NCI-H510A treated with DMSO at 0.1 percent for 48 hours (cell line): ENCODE measurements at regions not wholly inside any gene's neighbourhood (a gene's known extent, or its start where the extent isn't known, plus 50 kb on each side); places are given as distances from the start of the nearest gene placed in this dataset.

Source experiments
- DNase-seq: peaks from one replicate; lab custom pipeline; 2025; lab: John Stamatoyannopoulos, UW

DNA sequence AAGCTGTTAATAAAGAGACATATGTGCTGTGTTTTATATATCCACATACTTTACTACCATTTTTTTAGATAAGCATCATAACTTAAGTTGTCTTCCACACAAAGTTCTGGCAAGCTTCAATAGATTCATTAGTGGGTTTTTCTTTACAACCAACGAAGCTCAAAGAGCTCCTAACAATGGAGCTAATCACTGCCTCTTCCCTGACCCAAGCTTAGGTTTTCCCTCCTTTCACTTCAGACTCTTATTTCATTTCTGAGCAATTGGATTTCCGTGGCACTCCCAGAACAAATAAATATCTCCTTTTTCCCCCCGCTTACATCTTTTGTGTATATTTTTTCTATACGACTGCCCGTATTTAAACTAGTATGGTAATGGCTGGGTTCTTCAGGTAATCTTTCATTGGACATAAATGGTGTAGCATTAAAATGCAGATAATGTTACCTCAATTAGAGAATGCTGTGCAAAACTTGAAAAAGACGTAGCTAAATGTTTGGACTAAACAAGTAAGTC is 275.5 kb upstream of the TMEM161B start:
- no peak for DNase-seq

DNA sequence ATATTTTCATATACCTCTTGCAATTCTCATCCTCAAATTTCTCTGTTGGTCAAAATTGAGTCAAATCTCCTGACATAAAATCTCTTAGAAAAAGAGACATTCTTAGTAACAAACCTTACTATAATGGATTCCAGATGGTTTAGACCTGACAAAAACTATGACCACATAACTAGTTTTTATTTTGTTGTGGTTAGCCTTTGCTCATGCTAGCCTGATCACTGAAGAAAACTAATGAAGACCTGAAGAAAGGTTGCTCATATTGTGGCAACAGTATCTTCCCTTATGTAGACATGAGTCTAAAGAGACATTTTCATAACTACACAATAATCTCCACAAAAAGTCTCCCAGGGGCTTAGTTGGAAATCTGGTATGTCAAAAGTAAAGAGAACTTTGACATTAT is 274.1 kb upstream of the TMEM161B start:
- no peak for DNase-seq

DNA sequence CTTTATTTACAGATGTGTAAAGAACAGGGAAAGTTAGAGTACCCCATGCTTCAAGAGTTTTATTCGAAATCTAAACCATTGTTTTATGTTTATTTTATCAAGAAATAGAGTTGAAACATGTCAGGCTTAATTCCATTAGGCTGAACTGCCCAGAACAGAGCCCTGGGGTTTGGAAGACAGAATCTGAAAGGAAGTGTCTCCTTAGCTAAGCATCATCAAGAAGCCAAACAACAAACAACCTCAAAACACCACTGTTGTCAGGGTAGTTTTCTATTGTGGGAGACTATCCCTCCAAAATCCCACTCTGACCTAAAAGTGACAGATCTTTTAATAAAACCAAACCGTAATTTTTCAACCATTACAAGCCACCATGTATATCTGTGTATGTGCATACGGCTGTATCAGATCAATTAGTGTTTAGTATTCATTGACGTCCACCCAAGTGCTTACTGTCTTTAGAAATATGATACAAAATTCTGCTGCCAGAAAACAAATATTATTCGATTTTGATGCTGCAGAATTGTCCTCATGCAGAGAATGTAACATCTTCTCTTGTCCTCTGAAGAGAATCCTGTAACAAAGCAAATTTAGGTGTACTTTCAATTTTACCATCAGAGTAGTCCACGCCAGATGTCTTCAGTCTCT is 271.9 kb upstream of the TMEM161B start:
- DNase-seq = no peak

DNA sequence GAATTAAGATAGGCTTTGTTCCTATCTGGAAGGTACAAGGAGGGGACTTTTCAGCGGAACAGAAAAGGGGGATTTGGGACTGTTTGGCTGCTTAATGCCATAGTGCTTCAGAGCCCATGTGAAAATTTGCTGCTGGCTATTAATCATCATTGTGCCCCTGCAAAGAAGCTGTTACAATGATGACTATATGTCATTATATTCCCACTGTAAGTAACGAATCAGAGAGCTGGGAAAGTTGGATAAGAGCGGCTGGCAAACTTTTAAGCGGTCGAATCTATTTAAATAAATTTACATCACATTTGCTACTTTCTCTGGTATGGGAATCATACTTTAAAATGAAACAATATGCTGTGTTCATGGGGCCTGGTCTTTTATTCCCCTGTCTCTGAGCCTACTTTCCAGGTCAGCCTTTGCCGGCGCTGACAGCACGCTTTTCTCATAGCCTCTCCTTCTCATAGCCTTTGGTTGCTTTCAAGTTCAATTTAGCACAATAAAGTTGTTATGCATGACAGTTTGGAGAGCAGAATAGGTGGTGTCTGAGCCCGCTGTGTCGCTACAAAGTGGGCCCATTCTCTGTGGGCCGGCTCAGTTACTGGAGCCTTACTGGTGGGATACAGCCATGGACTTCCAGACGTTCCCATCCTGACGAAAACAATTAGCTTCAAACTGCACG is 271.2 kb upstream of the TMEM161B start:
- no peak for DNase-seq

DNA sequence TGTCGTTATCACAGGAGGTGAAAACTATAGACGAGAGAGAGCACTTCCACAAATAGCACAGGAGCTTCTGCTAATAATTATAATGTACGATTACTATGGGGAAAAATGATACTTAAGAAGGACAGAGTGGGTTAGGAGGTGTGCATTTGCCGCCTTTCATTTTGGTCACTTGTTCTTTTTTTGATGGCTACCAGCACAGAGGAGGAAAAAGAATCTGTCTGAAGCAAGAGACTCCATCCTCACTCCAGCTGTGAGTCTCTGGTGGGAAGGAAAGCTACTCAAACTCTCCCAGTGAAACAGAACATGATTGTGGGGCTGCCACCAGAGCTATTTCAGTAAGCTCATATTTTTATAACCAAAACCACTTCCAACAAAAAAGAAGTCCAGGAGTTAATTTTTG is 270.4 kb upstream of the TMEM161B start:
- DNase-seq = no peak

DNA sequence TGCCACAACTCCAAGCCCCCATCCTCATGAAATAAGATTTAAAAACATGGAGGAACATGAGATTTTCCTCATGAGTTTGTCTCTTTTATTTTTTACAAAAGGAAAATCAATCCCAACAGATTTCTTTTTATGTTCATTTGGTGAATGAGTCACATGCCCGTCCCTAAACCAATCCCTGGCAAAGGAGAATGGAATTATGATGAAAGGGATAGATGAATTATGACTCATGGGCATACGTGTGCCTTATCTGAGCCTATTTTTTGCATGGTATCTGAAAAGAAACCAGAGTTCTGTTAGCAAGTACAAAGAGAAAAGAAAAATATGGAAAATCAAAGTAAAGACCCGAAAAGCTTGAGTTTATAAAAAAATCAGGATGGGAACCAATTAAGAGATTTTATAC is 267.5 kb upstream of the TMEM161B start:
- DNase-seq = no peak

DNA sequence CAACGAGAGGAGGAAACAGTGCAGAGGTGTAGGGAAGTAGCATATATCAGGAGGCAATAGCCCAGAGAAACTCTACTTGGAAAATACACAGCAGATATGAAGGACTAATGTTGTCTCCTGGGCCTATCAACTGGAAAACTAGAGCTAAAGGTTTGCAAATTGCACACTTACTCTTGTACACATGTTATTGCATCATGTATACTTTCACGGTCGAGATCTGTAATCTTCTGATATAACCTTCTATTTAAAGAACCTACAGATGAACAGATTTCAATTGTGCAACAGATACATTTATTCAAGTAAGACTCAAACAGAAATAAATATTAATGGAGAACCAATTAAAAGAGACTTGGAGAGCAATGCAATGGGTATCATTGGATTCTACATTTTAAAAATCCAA is 256.3 kb upstream of the TMEM161B start:
- DNase-seq = no peak

DNA sequence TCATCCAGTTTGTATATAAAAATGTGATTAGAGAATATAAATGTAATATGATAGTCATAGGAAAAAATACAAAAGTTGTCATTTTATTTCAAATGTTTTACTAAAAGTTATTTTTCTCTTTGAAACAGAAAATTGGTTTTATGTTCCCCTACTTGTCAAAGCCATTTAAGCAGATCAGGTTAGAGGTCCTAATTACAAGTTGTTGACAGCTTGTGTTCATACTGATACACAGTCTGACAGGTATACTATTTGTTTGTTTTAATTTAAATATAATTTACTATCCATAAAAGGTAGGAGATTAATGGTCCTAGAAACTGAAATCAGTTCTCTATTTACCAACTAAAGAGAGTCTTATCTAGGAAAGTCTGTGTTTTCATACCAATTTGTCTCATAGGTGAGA is 250.4 kb upstream of the TMEM161B start:
- DNase-seq = no peak

DNA sequence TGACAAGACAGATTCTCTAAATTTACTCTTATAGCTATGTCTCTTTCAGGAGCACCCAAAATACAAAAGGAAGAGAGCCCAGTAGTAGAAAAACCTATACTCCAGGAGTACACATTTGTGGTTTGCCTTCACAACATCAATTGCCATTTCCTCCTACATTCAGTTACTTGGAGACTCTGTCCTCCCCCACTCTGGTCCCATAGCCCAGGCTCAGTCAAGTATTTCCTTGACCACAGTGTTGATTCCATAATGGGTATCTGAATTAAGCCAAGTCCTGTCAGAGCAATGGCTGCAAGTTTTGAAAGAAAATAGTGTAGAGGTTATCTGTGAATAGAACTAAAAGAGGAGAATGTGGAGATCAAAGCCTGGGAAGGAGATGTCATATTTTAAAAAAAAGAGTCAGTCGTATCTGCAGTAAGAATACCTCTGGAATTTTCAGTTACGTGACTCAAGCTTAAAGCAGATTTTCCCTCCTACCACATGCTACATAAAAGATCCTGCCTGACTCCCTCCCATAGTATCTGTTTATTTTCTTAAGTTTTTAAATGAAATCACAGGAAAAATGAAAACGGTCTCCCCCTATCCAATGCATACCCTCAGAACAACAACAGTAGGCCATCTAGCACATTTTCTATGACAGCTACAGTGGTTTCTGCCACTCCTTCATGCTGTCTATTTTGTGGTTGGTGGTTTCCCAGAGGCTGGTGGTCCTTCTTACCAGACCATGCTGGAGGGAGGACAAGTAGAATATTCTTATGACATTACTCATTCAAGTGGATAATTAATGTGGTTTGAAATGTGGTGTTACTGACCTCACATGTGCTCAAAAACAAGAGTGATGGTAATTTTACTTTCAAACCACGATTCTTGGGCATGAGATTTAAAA is 249.7 kb upstream of the TMEM161B start:
- no peak for DNase-seq

DNA sequence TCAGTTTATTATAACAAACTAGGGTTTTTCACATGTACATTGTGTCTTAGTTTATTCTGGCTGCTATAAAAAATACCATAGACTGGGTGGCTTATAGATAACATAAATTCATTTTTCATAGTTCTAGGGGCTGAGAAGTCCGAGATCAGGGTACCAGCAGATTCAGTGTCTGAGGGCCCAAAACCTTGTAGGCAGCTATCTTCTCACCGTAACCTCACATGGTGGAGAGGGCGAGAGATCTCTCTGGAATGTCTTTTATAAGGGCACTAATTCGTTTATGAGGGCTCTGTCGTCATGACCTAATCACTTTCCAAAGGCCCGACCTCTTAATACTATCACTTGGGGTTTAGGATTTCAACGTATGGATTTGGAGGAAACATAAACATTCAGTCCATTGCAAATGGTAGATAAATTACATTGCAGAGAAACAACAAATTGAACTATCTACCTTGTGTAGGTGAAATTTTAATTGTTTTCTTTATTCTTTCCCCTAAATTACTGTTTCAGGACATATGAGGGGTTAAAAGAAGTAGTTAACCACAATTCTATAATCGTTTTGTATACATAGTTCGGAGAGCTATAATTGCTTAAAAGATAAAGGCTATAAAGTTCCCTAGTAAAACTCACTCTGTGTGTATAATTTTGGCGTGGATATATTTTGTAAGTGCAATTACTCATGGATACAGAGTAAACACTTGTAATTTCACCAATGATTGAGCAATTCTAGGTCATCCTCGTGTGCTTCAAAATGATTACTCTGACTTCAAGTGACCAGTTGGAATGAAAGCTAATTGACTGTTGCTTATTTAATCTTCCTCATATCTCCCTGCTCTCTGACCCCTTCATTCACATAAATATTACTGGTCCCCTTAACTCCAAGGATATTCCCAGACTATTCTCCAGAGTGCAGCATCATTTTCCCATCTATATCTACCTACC is 247.5 kb upstream of the TMEM161B start:
- DNase-seq = peak; percentile 17

DNA sequence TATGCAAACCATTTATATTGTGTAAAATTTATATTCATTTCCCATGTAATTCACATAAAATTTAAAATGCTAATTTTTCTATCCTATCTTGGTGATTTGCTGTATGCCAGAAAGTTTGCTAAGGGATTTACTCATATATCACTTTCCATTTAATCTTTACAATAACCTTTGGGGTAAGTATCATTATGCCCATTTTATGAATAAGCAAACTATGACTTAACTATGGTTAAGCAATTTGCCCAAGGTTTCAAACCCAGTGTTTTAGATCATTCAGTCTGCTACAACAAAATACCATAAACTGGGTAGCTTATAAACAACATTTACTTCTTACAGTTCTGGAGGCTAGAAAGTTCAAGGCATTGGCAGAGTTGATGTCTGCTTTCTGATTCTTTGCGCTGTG is 246.4 kb upstream of the TMEM161B start:
- no peak for DNase-seq

DNA sequence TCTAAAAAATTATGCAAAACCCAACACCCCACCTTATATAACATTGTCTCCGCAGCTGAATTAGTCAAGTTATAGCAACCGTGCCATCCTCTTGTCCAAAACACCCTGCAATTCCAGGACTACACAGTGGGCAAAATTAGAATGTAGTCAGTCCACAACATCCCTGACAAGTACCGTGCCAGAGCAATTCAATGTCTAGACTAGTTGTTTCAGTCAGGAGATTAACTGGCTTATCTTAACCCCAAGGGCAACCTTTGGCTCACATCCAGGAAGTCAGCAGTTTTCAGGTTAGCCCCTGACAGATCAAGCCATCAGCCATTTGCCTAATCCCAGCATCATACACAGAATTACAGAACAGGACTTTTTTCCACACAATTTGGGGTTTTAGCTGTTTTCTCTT is 240.8 kb upstream of the TMEM161B start:
- no peak for DNase-seq

DNA sequence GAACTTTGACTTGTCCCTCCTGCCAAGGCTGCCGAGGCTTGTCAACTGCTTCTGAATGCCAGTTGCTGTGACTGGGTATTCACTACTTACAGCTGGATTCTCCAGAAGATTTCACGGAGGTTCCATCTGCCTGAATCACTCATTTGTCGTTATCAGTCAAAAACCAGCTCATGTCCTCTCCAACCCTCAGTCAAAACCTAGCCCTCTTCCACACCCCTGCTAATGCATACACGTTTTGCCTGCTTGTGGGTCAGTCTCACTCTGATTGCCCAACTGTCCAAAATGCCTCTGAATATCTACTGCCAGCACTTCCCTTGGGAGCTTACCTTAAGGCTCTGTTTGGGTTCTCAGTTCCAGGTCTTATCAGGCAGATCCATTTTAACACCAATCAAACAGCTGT is 238.6 kb upstream of the TMEM161B start:
- no peak for DNase-seq

DNA sequence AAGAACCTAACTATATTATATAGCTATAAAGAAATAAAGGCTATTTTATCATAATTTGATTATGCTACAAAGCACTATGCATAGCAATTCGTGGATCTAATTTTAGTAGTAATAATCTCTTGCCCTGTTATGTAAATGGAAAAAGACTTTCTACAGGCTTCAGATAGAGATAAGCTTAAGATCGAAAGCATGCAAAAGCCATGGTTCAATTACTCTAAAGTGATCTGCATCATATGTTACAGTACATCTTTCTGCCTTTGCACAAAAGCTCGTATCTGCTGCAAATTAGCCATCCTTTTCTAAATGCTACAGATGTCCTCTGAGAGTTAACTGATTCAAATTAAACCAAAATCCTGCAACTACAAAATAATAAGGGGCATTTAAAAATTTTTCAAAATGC is 234.8 kb upstream of the TMEM161B start:
- no peak for DNase-seq

DNA sequence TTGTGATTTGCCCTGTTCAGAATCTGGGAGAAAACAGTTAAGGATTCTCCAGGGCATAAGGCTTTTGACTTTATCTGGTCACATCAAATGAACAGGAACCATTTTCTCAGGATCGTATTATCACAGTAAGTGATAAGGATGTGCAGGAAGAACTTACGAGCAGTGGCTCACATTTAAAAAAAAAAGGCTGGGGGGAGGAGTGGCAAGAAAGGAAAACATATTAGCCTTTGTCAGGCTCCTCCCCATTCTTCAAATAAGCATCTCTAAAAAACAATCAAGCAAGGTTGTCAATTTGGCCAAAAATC is 234.3 kb upstream of the TMEM161B start:
- no peak for DNase-seq

DNA sequence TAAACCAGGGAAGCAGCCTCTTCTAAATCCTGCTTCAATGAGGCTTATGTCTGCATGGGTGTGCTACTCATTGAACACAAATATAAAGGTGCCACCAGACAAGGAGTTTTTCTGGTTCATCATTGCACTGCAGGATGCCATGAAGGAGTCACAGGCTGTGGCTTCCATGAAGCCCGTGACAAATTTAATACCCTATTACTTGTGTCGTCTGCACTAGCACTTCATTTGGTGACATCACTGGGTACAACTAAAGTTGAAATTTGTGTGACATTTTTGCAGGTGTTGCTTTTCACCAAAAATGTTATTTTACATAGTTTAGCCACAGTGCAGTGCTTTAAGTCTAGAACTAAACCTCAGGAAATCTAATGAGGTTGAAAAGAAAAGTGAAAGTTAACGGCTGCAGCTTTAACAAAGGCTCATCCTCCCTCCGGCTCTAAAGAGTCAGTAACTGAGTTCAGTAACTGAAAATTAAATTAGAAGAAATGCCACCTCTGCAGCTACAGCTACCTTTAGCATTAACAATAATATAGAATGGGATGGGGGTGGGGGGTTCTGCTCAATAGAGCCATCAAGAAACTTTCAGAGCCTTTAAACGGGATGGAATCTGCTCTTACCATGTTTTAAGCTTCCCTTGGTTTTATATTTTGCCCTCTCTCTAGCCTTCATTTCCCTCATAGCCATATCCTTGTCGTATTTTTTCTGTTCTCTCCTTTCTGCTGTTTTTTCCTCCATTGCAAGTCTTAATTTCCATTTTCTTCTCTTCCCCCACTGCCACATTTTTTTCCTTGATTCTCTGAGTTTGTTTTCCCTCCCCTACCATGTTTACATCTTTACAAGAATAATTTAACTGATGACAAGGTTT is 233.8 kb upstream of the TMEM161B start:
- no peak for DNase-seq

DNA sequence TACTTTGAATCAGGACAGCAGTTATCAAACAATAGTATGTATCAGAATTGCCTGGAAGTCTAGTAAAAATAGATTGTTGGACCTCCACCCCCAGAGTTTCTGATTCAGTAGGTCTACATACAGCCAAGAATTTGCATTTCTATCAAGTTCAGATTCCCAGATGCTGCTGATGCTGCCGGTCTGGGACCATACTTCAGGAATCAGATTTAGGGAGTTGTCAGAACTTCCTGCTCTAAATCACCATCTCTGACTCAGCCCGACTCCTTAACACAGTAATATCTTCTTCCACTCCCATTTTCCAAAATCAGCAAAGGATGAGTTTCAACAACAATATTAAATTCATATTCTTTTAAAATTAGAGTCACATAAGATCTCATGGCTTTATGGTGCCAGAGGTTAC is 227.2 kb upstream of the TMEM161B start:
- no peak for DNase-seq

DNA sequence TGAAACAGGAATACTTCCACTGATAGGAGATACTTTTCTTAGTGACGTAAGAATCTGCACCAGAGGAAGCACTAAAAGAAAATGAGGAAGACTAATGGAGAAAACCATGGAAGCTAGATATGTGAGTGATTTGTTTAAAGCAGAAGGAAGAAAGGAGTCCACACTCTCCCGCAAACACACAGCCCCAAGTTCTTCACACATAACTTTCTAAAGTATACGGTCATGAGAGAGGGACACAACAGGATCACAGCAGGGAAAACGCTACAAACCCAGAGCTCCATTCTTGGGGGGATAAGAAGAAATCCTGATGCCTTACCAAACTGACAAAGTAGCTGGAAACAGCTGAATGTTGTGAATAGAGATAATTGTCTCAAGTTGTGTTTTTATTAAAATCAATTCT is 222.2 kb upstream of the TMEM161B start:
- no peak for DNase-seq

DNA sequence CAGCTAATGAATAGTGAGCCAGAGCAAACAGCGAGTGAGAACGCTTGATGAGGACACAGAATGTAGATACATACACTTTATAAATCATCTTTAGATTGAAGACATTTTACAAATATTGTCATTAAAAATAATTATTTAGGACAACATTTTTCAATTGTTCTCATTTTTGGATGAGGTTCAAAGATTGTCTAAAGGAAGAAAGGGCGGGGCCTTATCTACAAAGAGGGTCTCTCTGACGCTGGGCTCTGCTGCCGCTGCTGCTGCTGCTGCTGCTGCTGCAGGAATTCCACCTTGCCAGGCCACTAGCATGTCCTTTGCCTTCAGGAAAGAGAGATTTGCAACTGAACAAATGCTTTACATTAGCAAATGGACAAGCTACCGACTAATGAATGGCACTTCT is 220.7 kb upstream of the TMEM161B start:
- DNase-seq = no peak

DNA sequence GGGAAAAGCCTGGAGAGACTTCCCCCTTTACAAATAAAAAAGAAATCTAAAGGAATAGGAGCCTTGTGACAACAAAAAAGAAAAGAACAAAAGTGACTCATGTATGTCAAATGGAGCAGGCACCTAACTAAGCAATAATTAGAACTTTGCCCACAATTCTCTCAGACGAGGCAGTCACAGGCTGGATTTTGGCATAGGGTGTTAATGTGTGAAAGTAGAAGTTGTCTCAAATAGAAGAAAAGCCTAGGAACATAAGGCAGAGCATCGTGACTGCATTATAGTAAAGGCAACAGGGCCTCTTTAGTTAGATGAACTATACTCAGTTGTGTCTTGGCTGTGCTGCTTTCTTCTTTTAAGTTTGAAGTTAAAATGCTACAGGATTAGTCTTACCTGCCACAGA is 219.9 kb upstream of the TMEM161B start:
- DNase-seq = no peak

DNA sequence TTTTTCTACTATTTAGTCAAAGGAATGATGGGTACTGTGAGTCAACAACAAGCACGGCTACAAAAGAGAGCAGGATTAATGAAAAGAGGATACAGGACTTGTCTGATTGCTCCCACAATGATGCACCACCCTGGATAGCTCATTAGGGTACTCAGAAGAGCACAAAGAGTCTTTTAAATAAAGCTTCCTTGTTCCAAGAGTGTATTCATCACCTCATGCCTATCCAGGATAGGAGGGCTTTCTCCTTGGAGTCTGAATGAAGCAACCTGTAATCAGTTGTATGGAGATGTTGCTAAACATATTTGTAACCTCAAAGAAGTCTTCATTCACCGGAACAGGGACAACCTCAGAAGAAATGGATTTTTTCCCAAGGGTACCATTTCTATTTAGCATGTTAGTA is 219.5 kb upstream of the TMEM161B start:
- no peak for DNase-seq
